ENCODE measurements at regions not wholly inside any gene's neighbourhood (a gene's known extent, or its start where the extent isn't known, plus 50 kb on each side); places are given as distances from the start of the nearest gene placed in this dataset.

- Histone ChIP-seq H3K14ac (ENCODE audit: insufficient read depth, low read length) (no peak overlapping the region), H3K4me1 (ENCODE audit: insufficient read depth, low read length) (no peaks in the 10 kb centered on the region), H3K4ac (ENCODE audit: low read depth, low read length) (no peak overlapping the region), H3K79me1 (ENCODE audit: insufficient read depth, low read depth, low read length, poor library complexity, severe bottlenecking) (no peaks in the 10 kb centered on the region), H3K9me3 (ENCODE audit: control insufficient read depth, low read depth, low read length) (no peaks in the 10 kb centered on the region), H4K20me1 (ENCODE audit: control insufficient read depth, insufficient read depth, insufficient read length) (no peaks in the 10 kb centered on the region), H2BK20ac (ENCODE audit: low read depth, low read length, poor library complexity, severe bottlenecking) (no peak overlapping the region), H2BK120ac (ENCODE audit: low read depth, low read length, poor library complexity, severe bottlenecking) (no peak overlapping the region), H2BK15ac (ENCODE audit: low read depth, low read length) (no peak overlapping the region), H2BK12ac (ENCODE audit: insufficient read length, low read depth, low read length) (no peak overlapping the region), H3K56ac (ENCODE audit: insufficient read length, low read depth, low read length) (no peak overlapping the region), H4K91ac (ENCODE audit: insufficient read length, low read depth, low read length) (no peak overlapping the region), H3K18ac (ENCODE audit: insufficient read length, low read depth, low read length) (no peak overlapping the region), H3K27me3 (ENCODE audit: insufficient read depth, low read length) (no peaks in the 10 kb centered on the region), H3K79me2 (ENCODE audit: insufficient read depth, low read length) (no peaks in the 10 kb centered on the region), H3K23ac (ENCODE audit: insufficient read length, low read depth, low read length) (no peak overlapping the region), H4K8ac (replicated peaks; ENCODE audit: insufficient read length, low read depth, low read length) (no peak overlapping the region), H3K9ac (ENCODE audit: extremely low read depth, insufficient read length, low read length) (no peak overlapping the region), H4K5ac (ENCODE audit: insufficient read length, low read depth, low read length) (no peak overlapping the region), H2AK5ac (ENCODE audit: insufficient read length, low read length) (no peak overlapping the region), H2BK5ac (ENCODE audit: insufficient read length, low read length) (no peak overlapping the region), H2AFZ (ENCODE audit: low read length) (no peak overlapping the region), H3K27ac (ENCODE audit: insufficient read length, low read depth, low read length) (no peak overlapping the region), H3K4me2 (ENCODE audit: insufficient read depth, insufficient read length, low read length) (no peak overlapping the region), H3T11ph (ENCODE audit: low read length) (no peak overlapping the region), H3K23me2 (ENCODE audit: insufficient read length, low read depth, low read length, poor library complexity, severe bottlenecking) (no peaks in the 10 kb centered on the region)
- peaks cover 16 to 21% of the 10 kb centered on the region in 2 experiments for H3K9me3 Mint-ChIP-seq
- peaks cover 6% of the 10 kb centered on the region for H3K27me3 Mint-ChIP-seq (ENCODE audit: low read depth)
- DNase-seq, result peak; percentile 45
- H3K4me3 Mint-ChIP-seq, result no peak overlapping the region
- H3K4me1 Mint-ChIP-seq, result peaks cover 18 to 21% of the 10 kb centered on the region in 2 experiments
- H3K36me3 Mint-ChIP-seq (ENCODE audit: insufficient read depth in 1 of 3, low read depth in 3 of 3), result peaks cover 14 to 18% (median 15%) of the 10 kb centered on the region in 3 experiments
- TF ChIP-seq, protein P1, sequence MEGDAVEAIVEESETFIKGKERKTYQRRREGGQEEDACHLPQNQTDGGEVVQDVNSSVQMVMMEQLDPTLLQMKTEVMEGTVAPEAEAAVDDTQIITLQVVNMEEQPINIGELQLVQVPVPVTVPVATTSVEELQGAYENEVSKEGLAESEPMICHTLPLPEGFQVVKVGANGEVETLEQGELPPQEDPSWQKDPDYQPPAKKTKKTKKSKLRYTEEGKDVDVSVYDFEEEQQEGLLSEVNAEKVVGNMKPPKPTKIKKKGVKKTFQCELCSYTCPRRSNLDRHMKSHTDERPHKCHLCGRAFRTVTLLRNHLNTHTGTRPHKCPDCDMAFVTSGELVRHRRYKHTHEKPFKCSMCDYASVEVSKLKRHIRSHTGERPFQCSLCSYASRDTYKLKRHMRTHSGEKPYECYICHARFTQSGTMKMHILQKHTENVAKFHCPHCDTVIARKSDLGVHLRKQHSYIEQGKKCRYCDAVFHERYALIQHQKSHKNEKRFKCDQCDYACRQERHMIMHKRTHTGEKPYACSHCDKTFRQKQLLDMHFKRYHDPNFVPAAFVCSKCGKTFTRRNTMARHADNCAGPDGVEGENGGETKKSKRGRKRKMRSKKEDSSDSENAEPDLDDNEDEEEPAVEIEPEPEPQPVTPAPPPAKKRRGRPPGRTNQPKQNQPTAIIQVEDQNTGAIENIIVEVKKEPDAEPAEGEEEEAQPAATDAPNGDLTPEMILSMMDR (conservative IDR thresholded peaks at IDR 0.05), result no peak
- H3K27ac Mint-ChIP-seq, result 0 out of 7 replicates have a peak overlapping the region, but pooled peaks of 1 of the 3 experiments have one; percentile 29
- no CpG with 5 or more reads among the region's 4 CpGs for WGBS (ENCODE audit: extremely low coverage, insufficient read length, low lambda C conversion rate)
These were observed 885.3 kb downstream of the XPNPEP1 start for GRCh38 chr10:109037978-109038377.

All from H9 (cell line).